Upper lobe of left lung (tissue), 6 donors: ENCODE measurements at regions not wholly inside any gene's neighbourhood (a gene's known extent, or its start where the extent isn't known, plus 50 kb on each side); places are given as distances from the start of the nearest gene placed in this dataset.

ENCODE experiments used
- ATAC-seq, 2 donors: fragments of 200-7000 bp; cut with Tn5 transposase; one replicate each; pipeline ENCODE4 v1.9.1; 2022; ENCODE audit warnings: mild to moderate bottlenecking in 2 of 2, moderate library complexity in 2 of 2; ENCODE audit not compliant: low FRiP score in 2 of 2
- DNase-seq, 2 donors: peaks; one replicate each; pipeline ENCODE4 v3.0.0-alpha.2; 2019 to 2020
- H3K27ac ChIP-seq, 4 donors: fragments of 200-600 bp; sonication (generic); one replicate each; pipeline ENCODE4 v1.5.1; 2016 to 2019
- H3K27me3 ChIP-seq, 4 donors: fragments of 200-600 bp; sonication (generic); one replicate each; pipeline ENCODE4 v1.5.1; 2017 to 2019
- H3K36me3 ChIP-seq, 4 donors: fragments of 200-600 bp; sonication (generic); one replicate each; pipeline ENCODE4 v1.5.1; 2016 to 2019
- H3K4me1 ChIP-seq, 4 donors: fragments of 200-600 bp; sonication (generic); one replicate each; pipeline ENCODE4 v1.5.1; 2018 to 2019
- H3K4me3 ChIP-seq, 4 donors: fragments of 200-600 bp; sonication (generic); one replicate each; pipeline ENCODE4 v1.5.1; 2017 to 2019; ENCODE audit warnings: mild to moderate bottlenecking in 2 of 4, moderate library complexity in 1 of 4
- H3K9me3 ChIP-seq, 4 donors: fragments of 200-600 bp; sonication (generic); one replicate each; pipeline ENCODE4 v1.5.1; 2018 to 2019
- CTCF ChIP-seq, 6 experiments: fragments of 450-650 bp in 4 of 6; fragments of 200-600 bp in 2 of 6; sonication (generic) in 2 of 6; IDR thresholded peaks; one replicate each; pipeline ENCODE4 v1.5.1; 2016 to 2019; ENCODE audit warnings: antibody characterized with exemption in 6 of 6
- EP300 ChIP-seq, 4 donors: sonication (generic); formaldehyde crosslinking; IDR thresholded peaks; one replicate each; pipeline ENCODE4 v1.5.1; 2017; ENCODE audit warnings: antibody characterized with exemption in 4 of 4, control low read depth in 2 of 4
- POLR2A ChIP-seq, 4 donors: fragments of 450-650 bp; IDR thresholded peaks; one replicate each; pipeline ENCODE4 v1.5.1; 2016 to 2017; ENCODE audit warnings: antibody characterized with exemption in 4 of 4, mild to moderate bottlenecking in 2 of 4
- POLR2AphosphoS5 ChIP-seq, 2 donors: sonication (generic); formaldehyde crosslinking; IDR thresholded peaks; one replicate each; pipeline ENCODE4 v1.5.1; 2017; ENCODE audit warnings: antibody characterized with exemption in 2 of 2
- WGBS, 2 donors: methylation state at CpG; one replicate each; pipeline ENCODE4 v1.1.5; 2017 to 2018; 5-methylcytosine and 5-hydroxymethylcytosine counted together
- donor health status: DM: no; HTN: no; CAD: no; lungs with moderate emphysema.
- donor health status: DM: no; HTN: yes; CAD: no; lungs with severe emphysema.

DNA sequence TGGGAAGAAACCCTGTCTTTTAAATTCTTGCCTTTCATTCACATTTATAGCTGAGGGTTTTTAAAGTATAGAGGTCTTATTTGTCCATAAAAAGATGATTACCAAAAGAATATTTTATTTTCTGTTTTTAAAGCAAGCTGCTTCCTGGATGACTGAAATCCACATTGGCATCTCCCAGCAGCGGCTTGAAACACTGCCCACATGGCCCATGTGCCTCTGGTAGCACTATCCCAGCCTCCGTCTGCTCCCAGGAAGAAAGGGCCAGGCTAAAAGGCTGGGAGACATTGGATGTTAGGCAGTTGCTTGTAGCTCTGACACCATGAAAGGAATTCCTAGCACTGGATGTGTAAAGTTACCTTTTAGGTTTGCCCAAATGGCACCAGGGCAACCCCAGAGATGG lies 169.9 kb upstream of the CACNA1E start:
- DNase-seq (no peak), ATAC-seq (no peak)
- TF ChIP-seq POLR2A (IDR thresholded peaks at IDR 0.05) = no peak
- no peak for TF ChIP-seq POLR2AphosphoS5 (IDR thresholded peaks at IDR 0.05)
- TF ChIP-seq EP300 (IDR thresholded peaks at IDR 0.05) = no peak
- TF ChIP-seq CTCF (IDR thresholded peaks at IDR 0.05) = no peak
- H3K27me3 ChIP-seq = peaks cover 0 to 10% (median 6%) of the 10 kb centered on the region in 4 donors
- peaks cover 0 to 6% (median 0%) of the 10 kb centered on the region in 4 donors for H3K4me1 ChIP-seq
- WGBS, 2 donors = 86% methylated on average over 2 of the region's 2 CpGs
- H3K9me3 ChIP-seq = no peaks in the 10 kb centered on the region
- no peaks in the 10 kb centered on the region for H3K36me3 ChIP-seq
- no peak overlapping the region for H3K4me3 ChIP-seq
- no peak overlapping the region for H3K27ac ChIP-seq

- no peak for DNase-seq
- Histone ChIP-seq H3K27ac (no peak overlapping the region), H3K36me3 (no peaks in the 10 kb centered on the region), H3K9me3 (no peaks in the 10 kb centered on the region), H3K4me1 (peaks cover 0 to 9% (median 0%) of the 10 kb centered on the region in 4 donors), H3K4me3 (no peak overlapping the region), H3K27me3 (peaks cover 0 to 12% (median 7%) of the 10 kb centered on the region in 4 donors)
- no peak for ATAC-seq
- no peak for TF ChIP-seq POLR2A (IDR thresholded peaks at IDR 0.05)
- no peak for TF ChIP-seq CTCF (IDR thresholded peaks at IDR 0.05)
- no peak for TF ChIP-seq EP300 (IDR thresholded peaks at IDR 0.05)
- no peak for TF ChIP-seq POLR2AphosphoS5 (IDR thresholded peaks at IDR 0.05)
- WGBS, 2 donors = 54 to 65% methylated on average over 3 of the region's 3 CpGs
These were observed 169.3 kb upstream of the CACNA1E start for GRCh38 chr1:181314010-181314409.

DNA sequence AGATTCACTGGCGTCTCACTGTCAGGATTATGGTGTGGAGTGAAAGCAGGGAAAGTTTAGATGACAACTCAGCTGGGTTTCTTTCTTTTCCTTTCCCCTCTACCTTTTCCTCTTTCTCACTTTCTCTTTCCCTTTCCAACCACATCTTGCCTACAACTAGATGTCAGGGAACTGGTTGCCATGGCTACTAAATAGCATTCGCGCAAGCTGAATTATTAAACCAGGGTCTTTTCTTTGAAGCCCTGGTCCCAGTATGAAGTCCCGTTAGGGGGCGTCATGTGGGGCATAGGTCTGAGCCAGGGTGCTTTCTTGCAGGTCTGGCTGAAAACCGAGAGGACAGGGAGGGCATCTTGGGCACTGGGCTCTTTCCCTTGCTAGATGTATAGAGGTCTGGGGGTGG lies 168.4 kb upstream of the CACNA1E start:
- no peak overlapping the region for H3K4me3 ChIP-seq
- no peaks in the 10 kb centered on the region for H3K9me3 ChIP-seq
- no peak for ATAC-seq
- no peak for TF ChIP-seq CTCF (IDR thresholded peaks at IDR 0.05)
- no peak for TF ChIP-seq POLR2AphosphoS5 (IDR thresholded peaks at IDR 0.05)
- TF ChIP-seq EP300 (IDR thresholded peaks at IDR 0.05) = no peak
- no peak for TF ChIP-seq POLR2A (IDR thresholded peaks at IDR 0.05)
- H3K27me3 ChIP-seq = peaks cover 0 to 12% (median 7%) of the 10 kb centered on the region in 4 donors
- WGBS, 2 donors = 20 to 21% methylated on average over 6 of the region's 6 CpGs
- H3K4me1 ChIP-seq = peaks cover 0 to 9% (median 0%) of the 10 kb centered on the region in 4 donors
- no peak overlapping the region for H3K27ac ChIP-seq
- DNase-seq = no peak
- no peaks in the 10 kb centered on the region for H3K36me3 ChIP-seq

GRCh38 chr1:181317261-181317930 lies 165.9 kb upstream of the CACNA1E start:
- no peaks in the 10 kb centered on the region for H3K9me3 ChIP-seq
- TF ChIP-seq CTCF (IDR thresholded peaks at IDR 0.05) (no peak), POLR2A (IDR thresholded peaks at IDR 0.05) (no peak), EP300 (IDR thresholded peaks at IDR 0.05) (no peak), POLR2AphosphoS5 (IDR thresholded peaks at IDR 0.05) (no peak)
- H3K36me3 ChIP-seq = no peaks in the 10 kb centered on the region
- no peak overlapping the region for H3K4me3 ChIP-seq
- H3K27me3 ChIP-seq = peaks cover 0 to 12% (median 8%) of the 10 kb centered on the region in 4 donors
- ATAC-seq = no peak
- 2 to 6% methylated on average over 14 of the region's 32 CpGs for WGBS, 2 donors
- no peak overlapping the region for H3K27ac ChIP-seq
- H3K4me1 ChIP-seq = peaks cover 0 to 9% (median 0%) of the 10 kb centered on the region in 4 donors
- DNase-seq = peak in 1 of 2 donors; percentile 66
